Renal cortex interstitium (tissue), 11 donors: ENCODE measurements at regions not wholly inside any gene's neighbourhood (a gene's known extent, or its start where the extent isn't known, plus 50 kb on each side); places are given as distances from the start of the nearest gene placed in this dataset.
"Not testable (repeated sequence)": the region's sequence is repeated elsewhere in the genome, so short reads cannot be mapped to it uniquely, and the experiment has no call there.

Source experiments
- DNase-seq, 11 donors: peaks; one replicate each; pipeline ENCODE4 v3.0.0-alpha.2; 2013; ENCODE audit warnings: low read depth in 9 of 11, low spot score in 4 of 11; ENCODE audit errors: extremely low read depth in 1 of 11

DNA sequence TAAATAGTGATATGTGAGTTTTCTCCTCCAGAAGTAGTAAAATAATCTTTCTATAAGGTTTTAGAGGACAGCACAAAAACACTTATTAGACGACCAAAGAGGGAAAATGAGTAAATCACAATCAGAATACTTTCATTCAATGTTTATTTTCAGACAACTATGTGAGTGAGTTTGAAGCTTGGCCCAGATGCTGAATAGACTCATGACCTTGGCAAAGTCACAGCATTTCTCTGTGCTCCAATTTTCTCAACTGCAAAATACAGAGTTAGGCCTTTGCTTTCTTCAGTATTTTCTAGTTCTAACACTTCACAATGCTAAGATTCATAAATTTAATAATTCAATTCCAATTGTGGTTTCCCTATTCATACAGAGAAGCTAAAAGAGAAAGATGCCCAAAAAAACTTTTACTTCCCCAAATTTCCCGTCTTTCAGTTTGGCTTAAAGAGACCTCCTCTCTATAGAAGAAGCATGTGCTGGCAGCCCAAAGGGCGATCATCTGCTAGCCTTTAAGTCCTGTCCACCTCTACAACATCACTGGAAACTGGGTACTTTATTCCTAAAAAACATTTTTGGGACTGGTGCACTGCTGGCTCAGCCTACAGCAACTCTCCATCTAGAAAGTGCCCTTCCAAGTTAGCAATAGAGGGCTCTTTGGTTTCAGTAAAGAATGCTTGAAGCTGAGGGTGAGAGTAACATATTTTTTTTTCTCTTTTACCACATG, 116.8 kb upstream of the GORAB start:
- DNase-seq, result no peak

GRCh38 chr1:170415710-170416372, 116.1 kb upstream of the GORAB start:
- peak in 6 of 11 donors; percentile 3 to 33 (median 26) for DNase-seq

DNA sequence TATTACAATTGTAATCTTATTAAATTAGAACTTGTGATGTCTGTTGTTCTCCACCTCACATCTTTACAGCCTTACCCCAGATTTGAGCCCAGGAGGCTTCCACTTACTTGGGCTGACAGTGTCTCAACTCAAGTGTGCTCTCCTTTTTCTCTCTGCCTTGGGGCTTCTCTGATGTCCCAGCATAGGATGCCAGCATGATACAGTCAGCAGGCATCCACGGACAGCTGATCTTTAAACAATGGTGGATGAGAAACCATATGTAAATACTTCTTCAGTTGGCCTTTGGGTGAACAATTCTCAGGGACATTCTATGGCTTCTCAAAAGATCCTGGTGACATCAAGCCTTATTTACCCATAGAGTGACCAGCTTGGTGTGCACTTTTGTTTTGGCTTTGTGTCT, 107.6 kb upstream of the GORAB start:
- DNase-seq, result no peak

- no peak for DNase-seq
Observed at GRCh38 chr1:170426596-170426995, 105.4 kb upstream of the GORAB start.

- DNase-seq, result not testable (repeated sequence)
Observed at GRCh38 chr1:170427002-170427401, 105.0 kb upstream of the GORAB start.

- DNase-seq, result no peak
Observed at GRCh38 chr1:170436928-170437327, 95.0 kb upstream of the GORAB start.

GRCh38 chr1:170445096-170445495, 86.9 kb upstream of the GORAB start:
- no peak for DNase-seq

DNA sequence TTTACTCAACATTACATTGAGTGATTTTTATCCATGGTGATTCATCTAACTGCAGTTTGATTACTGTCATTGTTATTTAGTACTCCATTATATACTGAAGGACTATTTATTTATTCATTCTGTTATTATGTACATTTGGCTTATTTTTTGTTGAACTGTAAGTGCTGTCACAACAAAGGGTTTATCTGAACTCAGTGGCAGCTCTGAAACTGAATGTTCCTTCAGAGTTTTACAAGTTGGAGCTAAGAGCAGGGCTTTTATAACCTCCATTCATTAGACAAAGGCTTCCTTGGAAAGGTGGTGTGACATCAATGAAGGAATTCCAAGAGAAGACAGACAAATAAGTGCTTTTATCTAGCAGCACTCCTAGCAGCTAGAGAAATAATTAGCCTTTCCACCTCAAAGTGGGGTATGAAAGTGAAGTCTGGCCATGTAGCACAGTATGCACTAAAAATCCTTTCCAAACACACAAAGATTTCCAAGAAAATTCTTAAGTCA, 83.3 kb upstream of the GORAB start:
- no peak for DNase-seq

DNA sequence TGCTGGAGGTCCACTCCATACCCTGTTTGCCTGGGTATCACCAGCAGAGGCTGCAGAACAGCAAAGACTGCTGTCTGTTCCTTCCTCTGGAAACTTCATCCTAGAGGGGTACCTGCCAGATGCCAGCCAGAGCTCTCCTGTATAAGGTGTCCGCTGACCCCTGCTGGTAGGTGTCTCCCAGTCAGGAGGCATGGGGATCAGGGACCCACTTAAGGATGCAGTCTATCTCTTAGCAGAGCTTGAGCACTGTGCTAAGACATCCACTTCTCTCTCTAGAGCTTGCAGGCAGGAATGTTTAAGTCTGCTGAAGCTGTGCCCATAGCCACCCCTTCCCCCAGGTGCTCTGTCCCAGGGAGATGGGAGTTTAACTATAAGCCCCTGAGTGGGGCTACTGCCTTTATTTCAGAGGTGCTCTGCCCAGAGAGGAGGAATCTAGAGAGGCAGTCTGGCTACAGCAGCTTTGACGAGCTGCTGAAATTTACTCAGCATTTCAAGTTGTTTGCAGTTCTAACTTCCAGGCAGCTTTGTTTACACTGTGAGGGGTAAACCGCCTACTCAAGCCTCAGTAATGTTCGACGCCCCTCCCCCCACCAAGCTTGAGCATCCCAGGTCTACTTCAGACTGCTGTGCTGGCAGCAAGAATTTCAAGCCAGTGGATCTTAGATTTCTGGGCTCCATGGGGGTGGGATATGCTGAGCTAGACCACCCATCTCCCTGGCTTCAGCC, 74.5 kb upstream of the GORAB start:
- peak in 1 of 11 donors; percentile 3 for DNase-seq

DNA sequence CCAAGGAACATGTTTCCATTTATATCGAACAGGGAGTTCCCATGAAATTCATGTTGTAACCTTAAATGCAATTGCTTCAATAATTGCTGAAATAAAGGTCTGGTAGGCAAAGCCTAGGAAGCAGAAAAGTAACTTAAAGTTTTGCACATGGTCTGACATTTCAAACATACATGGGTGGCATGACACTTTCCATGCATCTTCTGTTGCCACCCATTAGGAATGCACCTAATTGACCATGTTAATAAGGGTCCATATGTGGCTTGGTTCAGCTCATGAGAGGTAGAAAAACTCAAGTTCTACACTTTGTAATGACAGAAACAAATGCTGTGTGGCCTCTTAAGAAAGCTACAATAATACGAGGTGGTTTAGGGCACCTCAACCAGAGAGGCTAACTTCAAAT, 72.0 kb upstream of the GORAB start:
- DNase-seq, result no peak

DNA sequence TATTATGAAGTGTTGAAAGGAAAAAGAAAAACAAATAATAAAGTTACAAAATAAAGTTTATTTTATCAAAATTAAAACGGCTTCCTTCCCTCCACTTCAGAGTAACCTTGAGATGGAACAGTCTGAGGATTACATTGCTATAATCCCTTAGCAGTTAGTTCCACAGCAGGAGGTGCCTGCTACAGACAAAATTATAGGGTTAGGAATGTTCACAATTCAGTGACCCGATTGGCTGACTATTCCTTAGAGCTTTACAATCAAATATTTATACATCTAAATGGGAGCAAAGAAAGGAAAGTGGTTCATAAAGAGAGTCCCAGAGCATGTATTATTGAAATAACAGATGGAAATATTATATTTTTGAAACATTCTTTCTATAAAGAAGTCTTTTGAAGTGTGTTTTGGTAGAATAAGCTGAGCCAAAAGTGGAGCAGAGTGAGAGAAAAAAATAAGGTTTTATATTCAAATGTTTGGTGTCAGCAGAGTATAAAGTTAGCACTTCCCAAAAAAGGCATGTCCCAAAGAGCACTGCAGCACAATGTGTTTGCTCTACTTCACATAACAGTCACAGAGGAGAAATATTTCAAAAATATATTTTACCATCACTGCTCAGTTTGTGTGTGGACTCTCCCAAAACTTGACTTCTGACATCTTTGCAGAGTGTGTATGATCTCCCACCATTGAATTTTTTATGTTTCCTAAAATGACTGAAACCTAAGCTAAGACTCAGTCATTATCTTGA, 71.4 kb upstream of the GORAB start:
- DNase-seq, result no peak

GRCh38 chr1:170461291-170461747, 70.6 kb upstream of the GORAB start:
- DNase-seq, result no peak

- DNase-seq, result no peak
Observed at GRCh38 chr1:170461762-170462384, 70.1 kb upstream of the GORAB start.

DNA sequence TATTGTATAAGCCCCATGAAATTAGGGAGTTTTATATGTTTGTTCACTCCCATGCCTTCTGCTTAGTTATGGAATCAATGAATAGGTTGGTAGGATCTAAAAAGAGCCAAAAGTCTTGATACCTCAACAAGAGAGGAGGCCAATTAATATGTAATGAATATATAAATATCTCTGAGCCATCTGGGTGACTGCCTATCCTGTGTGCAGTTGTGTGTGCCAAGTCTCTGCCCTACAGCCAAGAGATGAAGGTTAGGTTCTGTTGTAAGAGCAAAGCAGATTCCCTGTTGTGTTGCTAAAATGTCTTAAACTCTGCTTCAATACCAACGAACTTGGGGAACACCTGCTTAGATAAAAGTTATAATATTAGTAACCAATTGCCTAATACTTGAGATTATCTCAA, 61.8 kb upstream of the GORAB start:
- DNase-seq, result no peak

- no peak for DNase-seq
Observed at GRCh38 chr1:170471398-170472053, 60.4 kb upstream of the GORAB start.

- DNase-seq, result no peak
Observed at GRCh38 chr1:170481000-170481399, 51.0 kb upstream of the GORAB start.
